ENCODE measurements at regions not wholly inside any gene's neighbourhood (a gene's known extent, or its start where the extent isn't known, plus 50 kb on each side); places are given as distances from the start of the nearest gene placed in this dataset.

GRCh38 chr13:89937420-89937819 is 1410.1 kb upstream of the MIR17HG start:
- TF ChIP-seq CTCF (IDR thresholded peaks at IDR 0.05), result no peak
- no peak for TF ChIP-seq EP300 (IDR thresholded peaks at IDR 0.05)
- TF ChIP-seq POLR2A (IDR thresholded peaks at IDR 0.05), result no peak

Measured in ovary (tissue), 3 donors.